H9 (cell line): ENCODE measurements at regions not wholly inside any gene's neighbourhood (a gene's known extent, or its start where the extent isn't known, plus 50 kb on each side); places are given as distances from the start of the nearest gene placed in this dataset.

Experiments
- DNase-seq: peaks from one replicate; pipeline ENCODE4 v3.0.0-alpha.2; 2017
- H2AFZ ChIP-seq: one replicate; pipeline ENCODE4 v1.6.1; 2013; ENCODE audit warnings: mild to moderate bottlenecking, low read length, control low read depth, moderate library complexity
- H2AK5ac ChIP-seq: 2 replicates; pipeline ENCODE4 v1.6.1; 2013; ENCODE audit warnings: low read length, control low read depth, mixed read lengths; ENCODE audit not compliant: insufficient read length
- H2BK120ac ChIP-seq: one replicate; pipeline ENCODE4 v1.6.1; 2013; ENCODE audit warnings: low read depth, mild to moderate bottlenecking, low read length, control low read depth, inconsistent platforms; ENCODE audit not compliant: poor library complexity, severe bottlenecking
- H2BK12ac ChIP-seq: 2 replicates; pipeline ENCODE4 v1.6.1; 2013; ENCODE audit warnings: low read length, control low read depth, mixed read lengths, low read depth; ENCODE audit not compliant: insufficient read length
- H2BK15ac ChIP-seq: 2 replicates; pipeline ENCODE4 v1.6.1; 2013; ENCODE audit warnings: low read depth, low read length, control low read depth
- H2BK20ac ChIP-seq: one replicate; pipeline ENCODE4 v1.6.1; 2013; ENCODE audit warnings: low read depth, mild to moderate bottlenecking, low read length, control low read depth, inconsistent platforms; ENCODE audit not compliant: poor library complexity, severe bottlenecking
- H2BK5ac ChIP-seq: 2 replicates; pipeline ENCODE4 v1.6.1; 2013; ENCODE audit warnings: low read length, control low read depth, mixed read lengths; ENCODE audit not compliant: insufficient read length
- H3K14ac ChIP-seq: 2 replicates; pipeline ENCODE4 v1.6.1; 2013; ENCODE audit warnings: low read length, control low read depth; ENCODE audit not compliant: insufficient read depth
- H3K18ac ChIP-seq: 2 replicates; pipeline ENCODE4 v1.6.1; 2013; ENCODE audit warnings: low read depth, mild to moderate bottlenecking, mixed read lengths, low read length, control low read depth; ENCODE audit not compliant: insufficient read length
- H3K23ac ChIP-seq: 2 replicates; pipeline ENCODE4 v1.6.1; 2013; ENCODE audit warnings: low read length, control low read depth, mixed read lengths, low read depth; ENCODE audit not compliant: insufficient read length
- H3K23me2 ChIP-seq: 2 replicates; pipeline ENCODE4 v1.6.1; 2013; ENCODE audit warnings: low read depth, mild to moderate bottlenecking, mixed read lengths, low read length, control low read depth; ENCODE audit not compliant: insufficient read length, poor library complexity, severe bottlenecking
- H3K27ac ChIP-seq: 2 replicates; pipeline ENCODE4 v1.5.1; 2013; ENCODE audit warnings: low read length, control low read depth, mixed read lengths, low read depth; ENCODE audit not compliant: insufficient read length
- H3K27me3 ChIP-seq: 2 replicates; pipeline ENCODE4 v1.6.1; 2013; ENCODE audit warnings: low read length, control low read depth, inconsistent platforms; ENCODE audit not compliant: insufficient read depth
- H3K4ac ChIP-seq: 2 replicates; pipeline ENCODE4 v1.6.1; 2013; ENCODE audit warnings: low read depth, mild to moderate bottlenecking, control low read depth, inconsistent platforms, low read length, moderate library complexity
- H3K4me1 ChIP-seq: 2 replicates; pipeline ENCODE4 v1.6.1; 2013; ENCODE audit warnings: low read length, control low read depth, inconsistent platforms; ENCODE audit not compliant: insufficient read depth
- H3K4me2 ChIP-seq: 2 replicates; pipeline ENCODE4 v1.6.1; 2013; ENCODE audit warnings: low read length, control low read depth, mixed read lengths; ENCODE audit not compliant: insufficient read length, insufficient read depth
- H3K56ac ChIP-seq: 2 replicates; pipeline ENCODE4 v1.6.1; 2013; ENCODE audit warnings: low read depth, mild to moderate bottlenecking, mixed read lengths, low read length, control low read depth; ENCODE audit not compliant: insufficient read length
- H3K79me1 ChIP-seq: 2 replicates; pipeline ENCODE4 v1.6.1; 2013; ENCODE audit warnings: low read depth, mild to moderate bottlenecking, moderate library complexity, low read length, control low read depth, inconsistent platforms; ENCODE audit not compliant: insufficient read depth, poor library complexity, severe bottlenecking
- H3K79me2 ChIP-seq: 2 replicates; pipeline ENCODE4 v1.6.1; 2013; ENCODE audit warnings: low read length, control low read depth, inconsistent platforms; ENCODE audit not compliant: insufficient read depth
- H3K9ac ChIP-seq: 2 replicates; pipeline ENCODE4 v1.6.1; 2013; ENCODE audit warnings: low read length, control low read depth, mixed read lengths; ENCODE audit not compliant: insufficient read length; ENCODE audit errors: extremely low read depth
- H3K9me3 ChIP-seq: one replicate; pipeline ENCODE4 v1.6.1; 2013; ENCODE audit warnings: low read depth, low read length, inconsistent platforms; ENCODE audit not compliant: control insufficient read depth
- H3T11ph ChIP-seq: one replicate; pipeline ENCODE4 v1.6.1; 2013; ENCODE audit warnings: mild to moderate bottlenecking, low read length, control low read depth, inconsistent platforms
- H4K20me1 ChIP-seq: one replicate; pipeline ENCODE4 v1.6.1; 2013; ENCODE audit not compliant: control insufficient read depth, insufficient read length, insufficient read depth
- H4K5ac ChIP-seq: 2 replicates; pipeline ENCODE4 v1.6.1; 2013; ENCODE audit warnings: low read depth, mild to moderate bottlenecking, mixed read lengths, low read length, control low read depth; ENCODE audit not compliant: insufficient read length
- H4K8ac ChIP-seq: replicated peaks from 2 replicates; pipeline ENCODE4 v1.6.1; 2013; ENCODE audit warnings: low read length, control low read depth, mixed read lengths, low read depth; ENCODE audit not compliant: insufficient read length
- H4K91ac ChIP-seq: 2 replicates; pipeline ENCODE4 v1.6.1; 2013; ENCODE audit warnings: low read depth, mild to moderate bottlenecking, moderate library complexity, mixed read lengths, low read length, control low read depth; ENCODE audit not compliant: insufficient read length
- H3K27ac Mint-ChIP-seq, 3 experiments: 2 replicates in 2 of 3; 3 replicates in 1 of 3; pipeline ENCODE4 v1.8.0; 2020 to 2021; ENCODE audit warnings: mixed read lengths in 3 of 3, mild to moderate bottlenecking in 1 of 3, moderate library complexity in 1 of 3
- H3K27me3 Mint-ChIP-seq: 2 replicates; pipeline ENCODE4 v1.8.0; 2021; ENCODE audit warnings: low read depth, mild to moderate bottlenecking, moderate library complexity, mixed read lengths
- H3K36me3 Mint-ChIP-seq, 3 experiments: 2 replicates in 2 of 3; 3 replicates in 1 of 3; pipeline ENCODE4 v1.8.0; 2020 to 2021; ENCODE audit warnings: low read depth in 3 of 3, mixed read lengths in 3 of 3; ENCODE audit not compliant: insufficient read depth in 1 of 3
- H3K4me1 Mint-ChIP-seq, 2 experiments: 2 replicates each; pipeline ENCODE4 v1.8.0; 2020; ENCODE audit warnings: mixed read lengths in 2 of 2
- H3K4me3 Mint-ChIP-seq, 2 experiments: 2 replicates in 1 of 2; 3 replicates in 1 of 2; pipeline ENCODE4 v1.8.0; 2020 to 2021; ENCODE audit warnings: mild to moderate bottlenecking in 2 of 2, mixed read lengths in 2 of 2, moderate library complexity in 1 of 2
- H3K9me3 Mint-ChIP-seq, 2 experiments: 2 replicates in 1 of 2; 3 replicates in 1 of 2; pipeline ENCODE4 v1.8.0; 2020; ENCODE audit warnings: mild to moderate bottlenecking in 2 of 2, mixed read lengths in 2 of 2, moderate library complexity in 1 of 2
- CTCF ChIP-seq: fragments of 200-600 bp; sonication (generic); conservative IDR thresholded peaks from 3 replicates; pipeline ENCODE4 v1.8.0; 2021; ENCODE audit warnings: antibody characterized with exemption, mild to moderate bottlenecking
- WGBS: extraction: QIAGEN DNeasy Blood & Tissue Kit; methylation state at CpG from one replicate; pipeline ENCODE4 v1.1.7; 2013; ENCODE audit warnings: missing lambda C conversion rate, low lambda C conversion rate, mixed read lengths; ENCODE audit not compliant: insufficient read length; ENCODE audit errors: extremely low coverage; 5-methylcytosine and 5-hydroxymethylcytosine counted together

DNA sequence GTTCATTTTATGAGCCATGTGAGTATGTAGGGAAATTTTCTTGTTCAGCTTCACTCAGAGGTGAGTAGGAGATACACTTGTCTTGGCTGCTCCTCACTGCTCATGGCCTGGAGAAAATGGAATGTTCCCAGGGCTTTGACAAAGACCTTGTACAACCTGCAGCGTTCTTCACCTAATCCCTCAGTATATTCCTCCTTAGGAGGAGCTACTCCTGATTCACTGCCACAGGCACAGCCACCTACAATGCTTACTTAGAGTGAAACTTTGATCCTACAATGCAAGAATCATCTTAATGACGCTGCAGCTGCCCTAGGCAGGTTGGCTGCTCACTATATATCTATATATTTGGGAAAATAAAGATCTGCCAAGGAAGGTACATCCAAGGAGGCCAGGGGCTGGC, 364.2 kb downstream of the KLF5 start:
- Mint-ChIP-seq H3K27ac (peak overlapping the region in 1 of 3 experiments; percentile 55; a peak in 1 of 7 replicates), H3K4me1 (no peaks in the 10 kb centered on the region), H3K9me3 (no peaks in the 10 kb centered on the region), H3K36me3 (no peaks in the 10 kb centered on the region), H3K27me3 (no peaks in the 10 kb centered on the region), H3K4me3 (no peak overlapping the region)
- no peaks in the 10 kb centered on the region for H4K20me1 ChIP-seq
- no peaks in the 10 kb centered on the region for H3K9me3 ChIP-seq
- H3K79me2 ChIP-seq, result no peaks in the 10 kb centered on the region
- no peak overlapping the region for H3K23ac ChIP-seq
- H2AFZ ChIP-seq, result no peak overlapping the region
- H2BK15ac ChIP-seq, result no peak overlapping the region; the same call in 1 of the 2 replicates
- WGBS, result no CpG with 5 or more reads among the region's 2 CpGs
- H2BK12ac ChIP-seq, result no peak overlapping the region
- no peak for DNase-seq
- no peak overlapping the region for H2AK5ac ChIP-seq
- no peak overlapping the region for H4K5ac ChIP-seq
- H3K4me1 ChIP-seq, result no peaks in the 10 kb centered on the region
- H3K4me2 ChIP-seq, result no peak overlapping the region
- H3K18ac ChIP-seq, result no peak overlapping the region
- no peak overlapping the region for H2BK20ac ChIP-seq
- no peak overlapping the region for H3K4ac ChIP-seq
- no peak overlapping the region for H4K91ac ChIP-seq
- no peak overlapping the region for H3T11ph ChIP-seq
- no peak overlapping the region for H3K14ac ChIP-seq
- H2BK5ac ChIP-seq, result no peak overlapping the region
- no peak overlapping the region for H4K8ac ChIP-seq
- no peak overlapping the region for H3K56ac ChIP-seq
- no peaks in the 10 kb centered on the region for H3K27me3 ChIP-seq
- H3K27ac ChIP-seq, result no peak overlapping the region
- H3K9ac ChIP-seq, result no peak overlapping the region
- no peaks in the 10 kb centered on the region for H3K23me2 ChIP-seq
- no peaks in the 10 kb centered on the region for H3K79me1 ChIP-seq
- no peak for TF ChIP-seq CTCF
- no peak overlapping the region for H2BK120ac ChIP-seq
